OCI-LY3 (cell line): ENCODE measurements at regions not wholly inside any gene's neighbourhood (a gene's known extent, or its start where the extent isn't known, plus 50 kb on each side); places are given as distances from the start of the nearest gene placed in this dataset.

Experiments used
- H2AFZ ChIP-seq: fragments of 200-600, 300-600 bp; shearing (Covaris generic); 2 replicates; pipeline ENCODE4 v1.6.0; 2014; ENCODE audit warnings: antibody characterized with exemption, low read depth, low read length
- H3K27ac ChIP-seq: fragments of 200-600, 300-600 bp; sonication (generic); 2 replicates; pipeline ENCODE4 v1.5.1; 2014; ENCODE audit warnings: mild to moderate bottlenecking, low read length, moderate library complexity, mixed read lengths
- H3K27me3 ChIP-seq: fragments of 200-600, 300-600 bp; sonication (generic); 2 replicates; pipeline ENCODE4 v1.6.1; 2014; ENCODE audit warnings: low read depth, low read length, mixed read lengths
- H3K36me3 ChIP-seq: fragments of 200-600, 300-600 bp; sonication (generic); replicated peaks from 2 replicates; pipeline ENCODE3; 2014; ENCODE audit warnings: low read depth, low read length, mixed read lengths
- H3K4me1 ChIP-seq: fragments of 300-600, 200-600 bp; sonication (generic); 2 replicates; pipeline ENCODE4 v1.6.1; 2014; ENCODE audit warnings: low read length, mixed read lengths
- H3K4me2 ChIP-seq: fragments of 200-600, 300-600 bp; sonication (generic); 2 replicates; pipeline ENCODE4 v1.6.1; 2014; ENCODE audit warnings: low read length, mixed read lengths
- H3K4me3 ChIP-seq: fragments of 300-600, 200-600 bp; sonication (generic); 2 replicates; pipeline ENCODE4 v1.5.1; 2014; ENCODE audit warnings: antibody characterized with exemption, mild to moderate bottlenecking, low read length, moderate library complexity
- H3K79me2 ChIP-seq: fragments of 300-600, 200-600 bp; shearing (Covaris generic); 2 replicates; pipeline ENCODE4 v1.6.1; 2014; ENCODE audit warnings: mild to moderate bottlenecking, low read length, mixed read lengths
- H3K9ac ChIP-seq: fragments of 300-600, 200-600 bp; shearing (Covaris generic); 2 replicates; pipeline ENCODE4 v1.6.0; 2014; ENCODE audit warnings: mild to moderate bottlenecking, low read length, moderate library complexity
- H3K9me3 ChIP-seq: fragments of 200-600, 300-600 bp; shearing (Covaris generic); 2 replicates; pipeline ENCODE4 v1.6.1; 2014; ENCODE audit warnings: low read length, mixed read lengths; ENCODE audit not compliant: insufficient read depth
- H4K20me1 ChIP-seq: fragments of 200-600, 300-600 bp; sonication (generic); 2 replicates; pipeline ENCODE4 v1.6.1; 2016; ENCODE audit warnings: low read length, mixed read lengths; ENCODE audit not compliant: insufficient read depth
- EZH2phosphoT487 ChIP-seq: fragments of 200-600 bp; shearing (Covaris generic); IDR thresholded peaks from 2 replicates; pipeline ENCODE4 v1.6.1; 2018; ENCODE audit warnings: antibody characterized with exemption, mixed run types, low read depth
- TF ChIP-seq, protein P1 (sequence below): fragments of 200-600, 300-600 bp; sonication (generic); IDR thresholded peaks from 2 replicates; pipeline ENCODE4 v1.5.1; 2014; ENCODE audit warnings: antibody characterized with exemption, low read length, low read depth

DNA sequence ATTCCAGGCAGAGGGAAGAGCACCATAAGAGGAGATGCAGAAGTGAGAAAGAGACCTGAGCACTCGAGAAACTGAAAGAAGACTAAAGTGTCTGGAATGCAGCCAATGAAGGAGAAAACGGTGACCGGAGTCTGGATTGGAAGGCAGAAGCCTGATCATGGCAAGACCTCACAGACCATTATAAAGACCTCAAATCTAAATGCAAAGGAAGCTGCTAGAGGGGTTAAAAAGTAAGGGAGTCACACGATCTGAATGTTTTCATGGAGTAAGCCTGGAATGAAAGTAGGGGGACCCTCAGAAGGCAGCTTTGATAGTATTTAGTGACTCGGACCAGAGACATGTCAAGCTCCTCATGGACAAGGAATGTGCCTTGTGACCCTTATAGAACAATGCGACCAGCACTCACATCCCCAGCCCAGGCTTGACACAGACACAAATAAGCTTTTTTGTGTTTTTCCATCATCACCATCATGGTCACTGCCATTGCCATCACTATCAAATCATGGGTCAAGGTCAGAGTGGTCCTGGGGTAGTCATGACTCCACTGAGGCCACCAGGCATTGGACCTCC lies 183.6 kb downstream of the SEC16B start:
- TF ChIP-seq, protein P1, sequence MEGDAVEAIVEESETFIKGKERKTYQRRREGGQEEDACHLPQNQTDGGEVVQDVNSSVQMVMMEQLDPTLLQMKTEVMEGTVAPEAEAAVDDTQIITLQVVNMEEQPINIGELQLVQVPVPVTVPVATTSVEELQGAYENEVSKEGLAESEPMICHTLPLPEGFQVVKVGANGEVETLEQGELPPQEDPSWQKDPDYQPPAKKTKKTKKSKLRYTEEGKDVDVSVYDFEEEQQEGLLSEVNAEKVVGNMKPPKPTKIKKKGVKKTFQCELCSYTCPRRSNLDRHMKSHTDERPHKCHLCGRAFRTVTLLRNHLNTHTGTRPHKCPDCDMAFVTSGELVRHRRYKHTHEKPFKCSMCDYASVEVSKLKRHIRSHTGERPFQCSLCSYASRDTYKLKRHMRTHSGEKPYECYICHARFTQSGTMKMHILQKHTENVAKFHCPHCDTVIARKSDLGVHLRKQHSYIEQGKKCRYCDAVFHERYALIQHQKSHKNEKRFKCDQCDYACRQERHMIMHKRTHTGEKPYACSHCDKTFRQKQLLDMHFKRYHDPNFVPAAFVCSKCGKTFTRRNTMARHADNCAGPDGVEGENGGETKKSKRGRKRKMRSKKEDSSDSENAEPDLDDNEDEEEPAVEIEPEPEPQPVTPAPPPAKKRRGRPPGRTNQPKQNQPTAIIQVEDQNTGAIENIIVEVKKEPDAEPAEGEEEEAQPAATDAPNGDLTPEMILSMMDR, result no peak
- TF ChIP-seq EZH2phosphoT487, result no peak
- H3K9me3 ChIP-seq, result no peaks in the 10 kb centered on the region
- no peak overlapping the region for H3K27ac ChIP-seq
- no peaks in the 10 kb centered on the region for H3K79me2 ChIP-seq
- no peak overlapping the region for H2AFZ ChIP-seq
- H3K36me3 ChIP-seq, result no peaks in the 10 kb centered on the region
- H3K9ac ChIP-seq, result no peak overlapping the region
- H3K27me3 ChIP-seq, result peaks cover 61% of the 10 kb centered on the region
- no peak overlapping the region for H3K4me3 ChIP-seq
- H4K20me1 ChIP-seq, result no peaks in the 10 kb centered on the region
- H3K4me2 ChIP-seq, result no peak overlapping the region
- no peaks in the 10 kb centered on the region for H3K4me1 ChIP-seq

DNA sequence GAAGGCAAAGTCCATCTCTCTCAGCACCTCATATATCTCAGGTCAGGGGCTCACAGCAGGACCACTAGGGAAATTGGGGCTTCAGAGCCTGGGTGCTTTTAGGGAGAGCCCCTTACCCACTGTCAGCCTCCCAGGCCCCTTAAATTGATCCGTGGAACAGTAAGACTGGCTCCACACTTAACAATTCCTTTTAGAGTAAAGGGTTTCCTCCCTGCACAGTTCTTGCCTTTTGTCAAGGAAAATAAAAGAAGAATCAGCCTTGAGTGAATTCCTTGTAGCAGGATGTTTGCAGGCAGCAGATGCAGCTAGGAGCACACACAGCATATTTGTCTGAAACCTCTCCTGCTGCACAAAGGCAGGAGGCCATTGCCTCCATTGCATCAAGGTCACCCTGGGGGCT lies 184.9 kb downstream of the SEC16B start:
- Histone ChIP-seq H3K79me2 (no peaks in the 10 kb centered on the region), H2AFZ (no peak overlapping the region), H4K20me1 (no peaks in the 10 kb centered on the region), H3K9ac (no peak overlapping the region), H3K36me3 (no peaks in the 10 kb centered on the region), H3K4me3 (no peak overlapping the region), H3K9me3 (no peaks in the 10 kb centered on the region), H3K4me2 (no peak overlapping the region), H3K27me3 (peaks cover 61% of the 10 kb centered on the region), H3K4me1 (no peaks in the 10 kb centered on the region), H3K27ac (no peak overlapping the region)
- TF ChIP-seq, protein P1, result no peak
- TF ChIP-seq EZH2phosphoT487, result no peak

DNA sequence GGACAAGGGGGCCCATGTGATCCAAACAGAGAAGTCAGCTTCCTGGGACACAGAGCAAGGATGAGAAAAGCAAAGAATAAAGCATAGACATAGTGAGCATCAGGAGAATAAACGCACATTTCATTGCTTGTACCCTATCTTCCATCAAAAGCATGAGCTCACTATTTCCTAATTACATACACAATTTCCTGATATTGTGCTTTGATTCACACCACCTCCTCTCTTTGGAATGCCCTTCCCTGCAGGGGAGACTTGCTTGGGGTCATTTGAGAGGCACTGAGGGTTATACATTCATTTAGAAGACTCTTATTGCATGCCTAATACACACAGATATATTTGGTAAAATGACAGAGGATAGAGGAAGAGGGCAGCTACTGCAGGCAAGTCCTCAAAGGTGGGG lies 185.4 kb downstream of the SEC16B start:
- Histone ChIP-seq H3K79me2 (no peaks in the 10 kb centered on the region), H3K27me3 (peaks cover 66% of the 10 kb centered on the region), H3K4me2 (no peak overlapping the region), H2AFZ (no peak overlapping the region), H3K9me3 (no peaks in the 10 kb centered on the region), H3K36me3 (no peaks in the 10 kb centered on the region), H3K4me3 (no peak overlapping the region), H3K9ac (no peak overlapping the region), H4K20me1 (no peaks in the 10 kb centered on the region), H3K27ac (no peak overlapping the region), H3K4me1 (no peaks in the 10 kb centered on the region)
- no peak for TF ChIP-seq EZH2phosphoT487
- TF ChIP-seq, protein P1, result no peak

DNA sequence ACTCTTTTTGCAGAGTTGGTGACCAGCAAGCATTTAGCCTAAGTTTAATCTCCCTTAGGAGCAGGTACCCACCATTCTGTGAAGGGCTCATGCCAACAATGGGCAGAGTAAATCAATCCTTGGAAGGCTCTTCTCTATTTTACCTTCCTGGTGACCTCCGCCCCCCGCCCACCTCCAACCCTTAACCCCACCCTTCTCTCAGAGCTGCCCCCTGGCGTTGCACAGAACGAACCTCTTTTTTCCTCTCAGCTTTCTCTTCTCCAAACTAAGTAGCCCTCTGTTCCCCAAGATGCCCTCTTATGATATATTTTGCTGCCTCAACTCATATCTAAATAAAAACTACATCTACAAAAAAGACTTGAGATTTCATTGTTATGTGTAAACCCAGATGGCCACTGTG lies 186.8 kb downstream of the SEC16B start:
- Histone ChIP-seq H2AFZ (no peak overlapping the region), H3K9ac (no peak overlapping the region), H3K4me2 (peak overlapping the region; percentile 13; the same call in 1 of the 2 replicates), H3K79me2 (no peaks in the 10 kb centered on the region), H3K9me3 (no peaks in the 10 kb centered on the region), H3K4me1 (no peaks in the 10 kb centered on the region), H3K27ac (no peak overlapping the region), H4K20me1 (no peaks in the 10 kb centered on the region), H3K4me3 (no peak overlapping the region), H3K36me3 (no peaks in the 10 kb centered on the region), H3K27me3 (peaks cover 63% of the 10 kb centered on the region)
- TF ChIP-seq EZH2phosphoT487, result no peak
- TF ChIP-seq, protein P1, result peak; percentile 50
